Erythroblast (primary cell): ENCODE measurements at regions not wholly inside any gene's neighbourhood (a gene's known extent, or its start where the extent isn't known, plus 50 kb on each side); places are given as distances from the start of the nearest gene placed in this dataset.

Experiments
- GATA1 ChIP-seq: IDR thresholded peaks from 2 replicates; pipeline ENCODE4 v1.6.1; 2011; ENCODE audit warnings: low read depth, mild to moderate bottlenecking, control low read depth, low read length, moderate library complexity
- POLR2A ChIP-seq: IDR thresholded peaks from 2 replicates; pipeline ENCODE4 v1.6.1; 2011; ENCODE audit warnings: mild to moderate bottlenecking, low read length

DNA sequence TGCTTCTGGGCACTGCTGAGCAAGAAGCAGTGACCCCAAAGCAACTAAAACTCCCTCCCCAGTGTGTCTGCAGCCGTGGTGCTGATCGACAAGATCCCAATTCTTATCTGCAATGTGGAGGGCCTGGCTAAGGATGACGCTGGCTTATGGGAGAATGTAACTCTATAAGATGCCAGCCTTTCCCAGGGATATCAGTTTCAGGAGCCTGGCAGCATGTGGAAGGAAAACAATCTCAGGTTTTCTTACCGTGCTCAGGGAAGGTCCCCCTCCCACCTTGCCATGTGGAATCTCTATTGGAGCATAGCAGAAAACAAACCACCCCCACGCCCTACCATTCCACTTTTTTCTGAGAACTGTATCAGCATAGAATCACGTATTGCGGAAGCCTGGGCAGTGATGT is 87.7 kb upstream of the PTPN3 start:
- TF ChIP-seq POLR2A (no peak), GATA1 (no peak)
